H1 (cell line): ENCODE measurements at regions not wholly inside any gene's neighbourhood (a gene's known extent, or its start where the extent isn't known, plus 50 kb on each side); places are given as distances from the start of the nearest gene placed in this dataset.
A peak's percentile ranks its signal among the peaks of the same experiment; 100 is the strongest.

ENCODE experiments used
- CTCF ChIA-PET: fragments of 300-600 bp; sonication (Branson Sonifier 250); formaldehyde crosslinking; loops from one replicate; lab custom pipeline; 2021; ENCODE audit not compliant: partially characterized antibody; lab: Charles Lee
- POLR2A ChIA-PET: fragments of 300-600 bp; sonication (Branson Sonifier 250); formaldehyde crosslinking; loops from one replicate; lab custom pipeline; 2021; ENCODE audit warnings: inconsistent platforms; ENCODE audit not compliant: partially characterized antibody; lab: Charles Lee
- DNase-seq, 2 experiments: peaks; one replicate each; pipeline versions ENCODE4 v3.0.0 to v3.0.0-alpha.2; 2010 to 2022; ENCODE audit warnings: low spot score in 2 of 2, low read depth in 1 of 2, mixed read lengths in 1 of 2
- FAIRE-seq: peaks from 2 replicates; lab custom pipeline; 2011; peaks lifted over from hg19 to GRCh38; lab: Jason Lieb, UNC
- H2AFZ ChIP-seq: 2 replicates; pipeline ENCODE4 v1.8.1; 2012; ENCODE audit warnings: low read length, inconsistent platforms
- H2AK5ac ChIP-seq: 2 replicates; pipeline ENCODE4 v1.6.1; 2013; ENCODE audit warnings: low read depth, low read length
- H2BK120ac ChIP-seq: replicated peaks from 2 replicates; pipeline ENCODE3; 2013; ENCODE audit warnings: low read depth, low read length, inconsistent platforms
- H2BK12ac ChIP-seq: 2 replicates; pipeline ENCODE4 v1.6.1; 2013; ENCODE audit warnings: low read depth, low read length
- H2BK15ac ChIP-seq: 2 replicates; pipeline ENCODE4 v1.6.1; 2013; ENCODE audit warnings: low read length
- H2BK20ac ChIP-seq: 2 replicates; pipeline ENCODE4 v1.6.1; 2013; ENCODE audit warnings: low read length
- H2BK5ac ChIP-seq: 2 replicates; pipeline ENCODE4 v1.6.1; 2013; ENCODE audit warnings: low read depth, low read length
- H3K14ac ChIP-seq: 2 replicates; pipeline ENCODE4 v1.6.1; 2013; ENCODE audit warnings: inconsistent platforms; ENCODE audit not compliant: insufficient read length
- H3K18ac ChIP-seq: 2 replicates; pipeline ENCODE4 v1.6.1; 2013; ENCODE audit warnings: low read length; ENCODE audit errors: extremely low read depth
- H3K23ac ChIP-seq: 2 replicates; pipeline ENCODE4 v1.6.1; 2013; ENCODE audit warnings: inconsistent platforms; ENCODE audit not compliant: insufficient read length
- H3K23me2 ChIP-seq: 2 replicates; pipeline ENCODE4 v1.6.1; 2013; ENCODE audit warnings: low read depth, low read length
- H3K27ac ChIP-seq: 2 replicates; pipeline ENCODE4 v1.6.1; 2011; ENCODE audit warnings: low read depth, low read length, inconsistent platforms
- H3K27me3 ChIP-seq, 4 experiments: replicated peaks in 1 of 4; 1 replicate in 1 of 4; 2 replicates in 3 of 4; pipeline versions ENCODE4 v1.6.1 to v1.8.1; 2011 to 2013; ENCODE audit warnings: low read length in 3 of 4, mild to moderate bottlenecking in 3 of 4, inconsistent platforms in 2 of 4, mixed read lengths in 2 of 4, moderate library complexity in 1 of 4; ENCODE audit not compliant: control insufficient read depth in 3 of 4, insufficient read depth in 3 of 4; ENCODE audit errors: extremely low read depth in 1 of 4
- H3K36me3 ChIP-seq, 4 experiments: 2 replicates each; pipeline versions ENCODE4 v1.6.1 to v1.8.1; 2011 to 2013; ENCODE audit warnings: mild to moderate bottlenecking in 4 of 4, low read length in 3 of 4, moderate library complexity in 2 of 4, control low read depth in 1 of 4, inconsistent platforms in 1 of 4; ENCODE audit not compliant: insufficient read depth in 4 of 4, control insufficient read depth in 2 of 4
- H3K4ac ChIP-seq: replicated peaks from 2 replicates; pipeline ENCODE3; 2013; ENCODE audit warnings: low read length, low read depth, mixed read lengths, inconsistent platforms; ENCODE audit not compliant: insufficient read length
- H3K4me1 ChIP-seq, 4 experiments: replicated peaks in 1 of 4; 1 replicate in 1 of 4; 2 replicates in 3 of 4; pipeline versions ENCODE4 v1.6.1 to v1.8.1; 2011 to 2013; ENCODE audit warnings: low read length in 3 of 4, inconsistent platforms in 2 of 4, mixed read lengths in 1 of 4; ENCODE audit not compliant: insufficient read depth in 4 of 4, control insufficient read depth in 3 of 4
- H3K4me2 ChIP-seq, 2 experiments: 2 replicates each; pipeline versions ENCODE4 v1.6.1 to v1.8.1; 2011 to 2013; ENCODE audit warnings: low read depth in 2 of 2, low read length in 2 of 2, control low read depth in 1 of 2, inconsistent platforms in 1 of 2, mild to moderate bottlenecking in 1 of 2; ENCODE audit not compliant: insufficient read depth in 1 of 2
- H3K4me3 ChIP-seq, 4 experiments: fragments of 200-600, 300-600 bp in 1 of 4; sonication (generic), shearing (Covaris generic), sonication (Bioruptor Twin) in 1 of 4; 2 replicates each; pipeline versions ENCODE4 v1.5.1 to v1.8.1; 2011 to 2016; ENCODE audit warnings: low read length in 4 of 4, low read depth in 3 of 4, control low read depth in 2 of 4, inconsistent platforms in 2 of 4, mild to moderate bottlenecking in 2 of 4, mixed read lengths in 1 of 4, moderate library complexity in 1 of 4; ENCODE audit not compliant: insufficient read depth in 2 of 4; ENCODE audit errors: extremely low read depth in 1 of 4
- H3K56ac ChIP-seq: replicated peaks from 2 replicates; pipeline ENCODE3; 2013; ENCODE audit warnings: low read depth, mild to moderate bottlenecking, mixed read lengths, low read length, inconsistent platforms; ENCODE audit not compliant: insufficient read length
- H3K79me1 ChIP-seq: 2 replicates; pipeline ENCODE4 v1.6.1; 2013; ENCODE audit warnings: low read depth, low read length, control low read depth
- H3K79me2 ChIP-seq, 2 experiments: 2 replicates each; pipeline versions ENCODE4 v1.6.1 to v1.8.1; 2012 to 2013; ENCODE audit warnings: low read length in 2 of 2, mild to moderate bottlenecking in 2 of 2, inconsistent platforms in 1 of 2; ENCODE audit not compliant: insufficient read depth in 2 of 2, control insufficient read depth in 1 of 2
- H3K9ac ChIP-seq, 4 experiments: replicated peaks in 1 of 4; 1 replicate in 1 of 4; 2 replicates in 3 of 4; pipeline versions ENCODE4 v1.6.1 to v1.8.1; 2011 to 2013; ENCODE audit warnings: low read depth in 3 of 4, low read length in 3 of 4, control low read depth in 2 of 4, mild to moderate bottlenecking in 2 of 4, moderate library complexity in 2 of 4, inconsistent platforms in 1 of 4; ENCODE audit errors: extremely low read depth in 1 of 4
- H3K9me3 ChIP-seq, 2 experiments: 2 replicates each; pipeline versions ENCODE4 v1.6.1 to v1.8.1; 2012 to 2013; ENCODE audit warnings: mild to moderate bottlenecking in 2 of 2, moderate library complexity in 2 of 2, control low read depth in 1 of 2, inconsistent platforms in 1 of 2, low read depth in 1 of 2, low read length in 1 of 2, mixed read lengths in 1 of 2; ENCODE audit not compliant: insufficient read depth in 2 of 2
- H4K20me1 ChIP-seq, 2 experiments: replicated peaks in 1 of 2; 2 replicates each; pipeline versions ENCODE3 to v1.8.1; 2011 to 2013; ENCODE audit warnings: inconsistent platforms in 2 of 2, low read length in 2 of 2, mild to moderate bottlenecking in 1 of 2; ENCODE audit not compliant: insufficient read depth in 2 of 2, control insufficient read depth in 1 of 2
- H4K5ac ChIP-seq: 2 replicates; pipeline ENCODE4 v1.6.1; 2013; ENCODE audit warnings: low read length, low read depth, mixed read lengths, inconsistent platforms; ENCODE audit not compliant: insufficient read length
- H4K8ac ChIP-seq: 2 replicates; pipeline ENCODE4 v1.8.0; 2013; ENCODE audit warnings: mild to moderate bottlenecking, moderate library complexity, low read length, inconsistent platforms; ENCODE audit not compliant: insufficient read depth; ENCODE audit errors: extremely low read depth
- H4K91ac ChIP-seq: replicated peaks from 2 replicates; pipeline ENCODE3; 2013; ENCODE audit warnings: low read length, mixed read lengths, inconsistent platforms; ENCODE audit not compliant: insufficient read length
- CTCF ChIP-seq, 3 experiments: IDR thresholded peaks; 1 replicate in 2 of 3; 2 replicates in 1 of 3; pipeline versions ENCODE4 v1.5.1 to v1.6.1; 2011; ENCODE audit warnings: low read length in 3 of 3, mild to moderate bottlenecking in 3 of 3, inconsistent platforms in 2 of 3, low read depth in 1 of 3, moderate library complexity in 1 of 3; ENCODE audit not compliant: insufficient read depth in 1 of 3; ENCODE audit errors: control extremely low read depth in 1 of 3
- JUND ChIP-seq: IDR thresholded peaks from 2 replicates; pipeline ENCODE4 v1.6.1; 2011; ENCODE audit warnings: mild to moderate bottlenecking, improper control_type of control experiment, low read length
- SP2 ChIP-seq: IDR thresholded peaks from 2 replicates; pipeline ENCODE4 v1.6.1; 2012; ENCODE audit warnings: mild to moderate bottlenecking, low read length, inconsistent platforms
- SRF ChIP-seq: IDR thresholded peaks from 2 replicates; pipeline ENCODE4 v1.6.1; 2011; ENCODE audit warnings: mild to moderate bottlenecking, low read depth, low read length, moderate library complexity
- TEAD4 ChIP-seq: IDR thresholded peaks from 2 replicates; pipeline ENCODE4 v1.6.1; 2012; ENCODE audit warnings: low read depth, low read length, inconsistent platforms, mixed read lengths
- WGBS, 2 experiments: shearing (Covaris generic) in 1 of 2; methylation state at CpG; one replicate each; pipeline versions ENCODE4 v1.1.6 to v1.1.7; 2013 to 2015; ENCODE audit warnings: low lambda C conversion rate in 2 of 2, mixed read lengths in 2 of 2, inconsistent platforms in 1 of 2, low coverage in 1 of 2, missing lambda C conversion rate in 1 of 2; ENCODE audit not compliant: insufficient replicate concordance in 2 of 2, insufficient coverage in 1 of 2, insufficient read length in 1 of 2; ENCODE audit errors: extremely low coverage in 1 of 2, missing lambda C conversion rate in 1 of 2; 5-methylcytosine and 5-hydroxymethylcytosine counted together

- H2BK120ac ChIP-seq, result no peak overlapping the region
- no peaks in the 10 kb centered on the region for H3K9me3 ChIP-seq
- H4K8ac ChIP-seq, result no peak overlapping the region
- POLR2A ChIA-PET, result interaction anchor here (2.1 kb wide), 1 partner anchor 8 kb away, joined by 6 read pairs; no protein-coding TSS in a partner anchor
- no peak overlapping the region for H2AFZ ChIP-seq
- H2BK20ac ChIP-seq, result no peak overlapping the region
- H3K79me1 ChIP-seq, result no peaks in the 10 kb centered on the region
- FAIRE-seq, result no peak
- H3K27me3 ChIP-seq, result 0 out of 7 replicates have a peak, but pooled peaks cover 0 to 5% (median 0%) of the 10 kb centered on the region in 4 experiments
- H3K18ac ChIP-seq, result no peak overlapping the region
- TF ChIP-seq SRF, result no peak
- TF ChIP-seq CTCF (IDR thresholded peaks at IDR 0.05; ENCODE audit: control extremely low read depth in 1 of 3, insufficient read depth in 1 of 3, low read depth in 1 of 3, low read length in 3 of 3), result peak in 1 of 3 experiments; percentile 31; a peak in 1 of 4 replicates
- TF ChIP-seq SP2, result no peak
- TF ChIP-seq TEAD4, result peak; percentile 88
- no peak for TF ChIP-seq JUND
- TF ChIP-seq, all 59 proteins: peak for 2
- H3K14ac ChIP-seq, result no peak overlapping the region
- no peak overlapping the region for H3K56ac ChIP-seq
- CTCF ChIA-PET, result interaction anchor here (0.6 to 2.0 kb wide), 5 partner anchors 10 to 255 kb away, joined by 3 to 5 read pairs (median 3); no protein-coding TSS in a partner anchor
- H3K23ac ChIP-seq, result no peak overlapping the region
- no peaks in the 10 kb centered on the region for H3K79me2 ChIP-seq
- no peak overlapping the region for H4K91ac ChIP-seq
- no peaks in the 10 kb centered on the region for H3K23me2 ChIP-seq
- no peaks in the 10 kb centered on the region for H4K20me1 ChIP-seq
- no peak overlapping the region for H3K4ac ChIP-seq
- no peaks in the 10 kb centered on the region for H3K36me3 ChIP-seq
- H2BK5ac ChIP-seq, result no peak overlapping the region
- no peak overlapping the region for H3K9ac ChIP-seq
- WGBS, 2 experiments, result 74% methylated on average over 2 of the region's 4 CpGs; no CpG with 5 or more reads in 1 of the 2 experiments
- H2BK12ac ChIP-seq, result no peak overlapping the region
- H4K5ac ChIP-seq, result no peak overlapping the region
- no peak overlapping the region for H3K4me3 ChIP-seq
- H2BK15ac ChIP-seq, result no peak overlapping the region
- no peak for DNase-seq
- H3K4me2 ChIP-seq, result no peak overlapping the region
- H3K27ac ChIP-seq, result no peak overlapping the region
- H2AK5ac ChIP-seq, result no peak overlapping the region
- no peaks in the 10 kb centered on the region for H3K4me1 ChIP-seq
Observed at GRCh38 chr16:86819533-86819892, 241.2 kb downstream of the FOXL1 start.
